HG03460 (cell line): ENCODE measurements at regions not wholly inside any gene's neighbourhood (a gene's known extent, or its start where the extent isn't known, plus 50 kb on each side); places are given as distances from the start of the nearest gene placed in this dataset.

ENCODE experiments used
- ATAC-seq: cut with Tn5 transposase; IDR thresholded peaks from one replicate; pipeline ENCODE4 v1.9.1; 2021; ENCODE audit not compliant: unreplicated experiment

DNA sequence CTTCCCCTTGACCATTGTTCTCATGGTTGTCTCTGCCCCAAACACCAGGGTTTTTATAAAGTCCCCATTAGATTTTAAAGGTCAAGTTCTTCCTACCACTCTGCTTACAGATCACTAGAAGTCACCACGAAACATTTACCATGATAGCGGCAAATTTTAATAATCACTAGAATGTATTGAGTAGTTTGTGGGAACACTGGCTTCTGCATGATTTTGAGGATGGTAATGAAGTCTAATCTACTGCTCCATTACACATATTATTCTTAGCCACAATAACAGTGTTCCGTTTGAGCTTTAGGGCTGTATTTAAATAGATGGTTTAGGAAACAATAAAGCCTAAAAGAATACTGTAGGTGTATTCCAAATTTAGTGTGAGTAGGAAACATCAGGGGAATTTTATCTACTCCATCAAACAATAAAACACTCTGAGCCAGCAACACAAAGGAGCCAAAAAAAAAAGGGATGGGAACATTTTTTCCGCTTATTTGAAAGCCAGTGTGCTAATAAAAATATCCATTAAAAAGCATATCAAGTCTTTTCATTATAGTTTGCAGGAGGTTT is 49.7 kb downstream of the KLF12 start:
- no peak for ATAC-seq

DNA sequence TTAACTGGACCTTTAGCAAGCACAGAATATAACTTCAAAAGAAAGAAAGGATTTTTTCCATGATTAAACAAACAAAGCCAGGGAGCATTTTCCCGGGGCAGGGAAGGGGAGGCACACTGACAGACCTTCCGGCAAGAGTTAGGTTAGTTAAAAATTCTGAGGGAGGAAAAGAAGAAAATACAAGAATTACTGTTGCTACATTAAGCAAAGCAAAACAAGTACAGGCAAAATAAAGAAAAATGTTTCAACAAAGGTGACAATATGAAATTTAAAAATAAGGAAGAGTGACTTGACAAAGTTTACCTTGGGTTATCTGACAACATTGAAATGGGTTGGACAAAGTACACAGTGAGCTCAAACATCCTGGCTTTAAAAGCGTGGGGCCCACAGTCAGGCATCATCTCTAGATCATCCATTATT is 51.5 kb downstream of the KLF12 start:
- no peak for ATAC-seq

DNA sequence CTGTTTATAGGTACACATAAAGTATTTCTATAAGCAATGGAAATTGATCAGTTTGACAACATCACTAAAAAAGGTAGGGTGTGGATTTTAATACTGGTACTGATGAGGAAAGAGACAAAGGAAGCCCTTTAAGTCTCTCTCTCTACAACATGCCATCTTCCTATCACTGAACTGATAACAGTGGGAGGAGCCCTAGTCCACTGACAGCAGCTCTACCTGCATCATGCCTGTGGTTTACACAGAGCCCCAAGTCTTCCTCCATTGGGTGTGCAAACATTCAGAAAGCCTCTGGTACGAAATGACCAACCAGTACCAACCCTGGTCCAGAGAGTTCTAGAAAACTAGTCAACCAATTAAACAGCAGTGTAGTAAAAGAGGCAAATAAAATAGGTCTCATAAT is 53.4 kb downstream of the KLF12 start:
- no peak for ATAC-seq

DNA sequence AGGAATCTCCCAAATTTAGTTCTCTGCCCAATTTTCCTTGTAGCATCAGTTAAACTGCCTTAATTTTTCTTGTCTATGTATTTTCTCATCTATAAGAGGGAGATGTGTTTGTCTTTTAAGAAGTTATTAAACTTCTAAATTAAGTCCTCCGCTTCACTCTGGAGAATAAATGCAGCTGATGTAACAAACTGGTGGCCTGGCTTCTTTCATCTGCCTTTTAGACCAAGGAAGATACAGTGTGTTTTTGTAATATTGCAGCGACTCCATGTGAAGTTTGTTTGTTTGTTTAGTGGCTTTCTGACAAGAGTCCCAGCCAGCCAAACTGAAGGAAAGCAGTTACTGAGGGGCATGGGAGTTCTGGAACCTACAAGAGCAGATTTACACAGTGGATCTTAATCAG is 56.4 kb downstream of the KLF12 start:
- ATAC-seq: no peak

DNA sequence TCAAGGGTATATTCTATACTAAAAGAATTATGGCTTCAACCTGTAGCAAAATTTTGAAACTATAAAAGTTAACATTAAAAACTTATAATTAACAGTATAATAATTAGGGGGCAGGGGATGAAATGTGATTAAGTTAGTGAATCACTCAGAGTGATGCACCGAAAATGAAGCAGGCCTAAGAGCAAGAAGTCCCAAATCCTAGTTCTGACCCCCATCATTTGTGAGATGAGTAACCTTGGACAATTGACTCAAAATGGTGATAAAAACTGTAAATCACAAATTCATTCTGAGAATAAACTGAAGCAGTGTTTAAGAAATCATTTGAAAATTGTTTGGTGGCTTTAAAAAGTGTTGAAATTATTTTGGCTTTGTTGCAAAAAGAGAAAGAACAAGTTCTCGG is 56.8 kb downstream of the KLF12 start:
- no peak for ATAC-seq

DNA sequence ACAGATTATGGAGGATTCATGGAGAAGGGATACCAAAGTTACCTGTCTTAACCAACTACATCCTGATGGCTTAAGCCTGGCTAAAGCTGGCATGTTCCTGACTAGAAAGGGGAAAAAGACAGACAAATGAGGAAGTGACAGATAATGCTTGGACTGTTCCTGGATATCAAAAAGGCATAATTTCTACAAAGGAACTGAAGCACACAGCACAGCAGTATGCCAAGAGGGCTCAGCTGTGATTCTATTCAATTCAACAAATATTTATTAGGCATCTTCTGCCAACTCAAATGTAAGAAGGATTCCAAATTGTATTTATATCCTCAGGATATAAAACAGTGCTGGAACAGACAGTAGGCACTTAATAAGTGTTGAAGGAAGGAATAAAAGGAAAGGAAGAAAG is 59.5 kb downstream of the KLF12 start:
- ATAC-seq: no peak

DNA sequence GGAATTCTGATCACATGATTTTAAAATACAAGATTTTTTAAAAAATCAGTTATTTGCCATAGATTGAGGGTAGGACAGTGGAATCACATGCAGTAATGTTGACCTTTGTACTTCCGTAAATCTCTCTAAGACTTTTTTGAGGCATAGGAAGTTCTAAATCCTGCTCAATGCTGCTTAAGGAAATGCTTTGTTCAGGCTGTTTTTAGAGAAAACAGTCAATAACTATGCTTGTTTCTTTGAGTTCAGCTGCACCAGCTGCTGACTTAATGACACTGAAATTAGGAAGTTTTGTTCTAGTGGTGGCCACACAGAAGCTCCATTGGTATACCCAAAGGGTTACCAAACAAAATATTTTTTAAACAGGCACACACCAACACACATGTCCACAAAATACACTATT is 60.9 kb downstream of the KLF12 start:
- ATAC-seq: no peak

DNA sequence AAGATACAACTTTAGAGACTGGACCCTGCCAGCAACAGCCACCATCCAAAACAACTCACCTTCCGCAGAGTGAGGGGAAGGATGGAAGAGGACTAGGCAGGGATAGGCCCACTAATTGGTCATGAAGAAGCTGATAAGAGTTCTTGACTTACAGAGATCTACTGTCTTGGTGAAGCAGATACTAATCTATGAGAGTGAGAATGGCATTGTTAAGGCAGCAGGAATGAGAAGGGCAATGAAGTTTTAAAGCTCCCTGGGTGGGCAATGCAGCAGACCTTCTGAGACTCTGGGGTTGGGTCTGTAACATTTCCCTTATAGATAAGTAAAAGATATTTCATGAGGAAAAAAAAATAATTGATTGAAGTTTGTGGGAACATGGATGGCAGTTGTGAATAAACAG is 63.7 kb downstream of the KLF12 start:
- ATAC-seq: no peak

DNA sequence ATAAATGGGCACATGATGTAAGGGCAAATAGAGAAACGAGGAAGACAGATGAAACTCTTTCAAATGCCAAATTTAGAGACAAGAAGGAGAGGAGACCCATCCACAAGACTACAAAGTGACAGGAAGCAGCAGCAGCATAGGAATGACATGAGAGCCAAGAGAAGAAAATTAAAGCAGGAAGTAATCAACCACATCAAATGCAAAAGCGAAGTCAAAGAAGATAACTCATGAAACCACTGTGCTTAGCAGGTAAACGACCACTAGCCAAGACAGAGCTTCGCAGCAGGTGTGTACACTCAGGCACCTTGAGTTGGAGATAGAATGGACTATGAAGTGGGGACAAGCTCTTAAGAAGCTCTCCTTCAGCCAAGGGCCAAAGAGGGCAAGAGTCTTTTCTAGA is 64.1 kb downstream of the KLF12 start:
- no peak for ATAC-seq

DNA sequence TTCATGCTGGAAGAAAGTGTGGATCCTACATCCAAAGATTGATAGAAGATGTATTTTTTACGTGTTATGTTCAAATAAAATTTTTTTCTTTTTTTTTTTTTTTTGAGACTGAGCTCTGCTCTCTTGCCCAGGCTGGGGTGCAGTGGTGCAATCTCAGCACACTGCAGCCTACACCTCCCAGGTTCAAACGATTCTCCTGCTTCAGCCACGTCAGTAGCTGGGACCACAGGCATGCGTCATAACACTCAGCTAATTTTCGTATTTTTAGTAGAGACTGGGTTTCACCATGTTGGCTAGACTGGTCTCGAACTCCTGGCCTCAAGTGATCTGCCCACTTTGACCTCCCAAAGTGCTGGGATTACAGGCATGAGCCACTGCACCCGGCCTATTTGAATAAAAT is 65.7 kb downstream of the KLF12 start:
- no peak for ATAC-seq

DNA sequence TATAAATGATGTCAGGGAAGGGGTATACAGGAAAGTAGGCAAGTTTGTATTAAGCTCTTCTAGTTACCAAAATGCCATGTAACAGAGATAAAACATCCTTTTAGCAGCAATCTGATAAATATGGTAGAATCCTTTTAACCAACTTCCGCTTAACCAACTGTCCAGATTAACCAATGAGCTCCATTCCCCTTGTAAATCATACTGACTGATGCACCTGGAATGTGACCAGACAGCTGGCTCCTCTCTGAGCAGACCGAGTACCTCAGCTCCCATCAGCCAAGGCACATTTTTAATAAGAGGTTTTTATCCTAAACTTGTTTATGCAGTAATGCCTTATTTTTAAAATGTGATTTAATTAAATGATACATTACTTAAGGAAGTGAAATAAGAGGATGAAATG is 66.4 kb downstream of the KLF12 start:
- ATAC-seq: no peak

DNA sequence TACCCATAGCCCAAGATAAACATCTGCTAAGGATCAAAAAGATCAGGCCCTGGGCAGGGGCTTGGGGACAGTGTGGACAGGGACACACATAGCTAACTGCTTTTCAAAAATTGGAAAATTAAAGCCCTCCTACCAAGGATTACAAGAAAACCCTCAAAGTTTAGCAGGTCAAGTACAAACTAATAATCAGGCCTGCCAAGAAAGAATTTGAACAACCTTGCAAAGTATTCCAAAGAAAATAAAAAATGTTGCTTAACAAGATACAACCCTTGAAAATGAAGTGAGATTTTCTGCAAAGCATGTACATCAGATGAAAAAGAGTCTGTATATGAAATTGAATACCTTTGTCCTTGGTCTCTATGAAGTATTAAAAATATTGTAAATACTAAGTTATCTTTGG is 67.3 kb downstream of the KLF12 start:
- ATAC-seq: no peak

DNA sequence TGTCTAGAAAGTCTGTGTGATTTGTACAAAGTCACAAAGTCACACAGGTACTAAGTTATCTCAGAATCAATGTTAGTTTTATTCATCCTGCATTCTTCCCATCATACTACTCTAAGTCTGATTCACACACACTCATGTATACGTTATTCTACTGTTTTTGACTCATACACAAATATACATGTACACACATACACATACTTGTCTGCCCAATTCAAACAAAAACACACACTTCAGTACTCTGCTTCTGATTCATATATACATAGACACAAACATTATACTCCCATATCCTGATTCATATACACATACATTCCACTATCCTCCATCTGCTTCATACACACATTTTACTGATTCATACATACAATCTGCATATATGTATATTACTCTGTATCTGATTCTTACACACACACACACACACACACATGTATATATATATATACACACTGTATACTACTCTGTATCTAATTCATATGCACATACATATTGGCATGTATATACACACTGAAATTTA is 69.3 kb downstream of the KLF12 start:
- ATAC-seq: no peak

DNA sequence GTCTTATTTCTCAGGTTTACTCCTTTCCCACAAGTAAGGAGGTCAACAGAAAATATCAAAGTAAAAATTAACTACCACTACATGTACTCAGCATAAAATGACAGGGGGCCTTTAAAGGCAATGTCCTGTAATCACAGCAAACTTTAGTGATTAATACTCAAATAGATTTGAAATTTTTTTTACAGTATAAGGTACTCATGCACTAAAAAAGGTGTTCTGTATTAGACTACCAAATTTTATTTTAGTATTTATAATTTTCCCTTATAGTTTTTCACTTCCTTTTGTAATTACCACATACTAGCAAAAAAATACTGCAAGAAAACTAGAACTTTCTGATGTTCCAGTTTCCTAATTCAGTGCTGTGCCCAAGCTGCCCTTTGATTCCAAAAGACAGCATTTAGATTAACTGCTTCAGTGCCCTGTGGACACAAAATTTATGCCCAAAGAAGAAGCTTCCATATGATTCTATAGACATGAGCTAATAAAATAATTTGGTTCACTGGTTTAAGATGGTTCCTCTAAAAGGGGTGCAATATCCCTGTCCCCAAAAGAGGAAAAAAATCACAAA is 70.6 kb downstream of the KLF12 start:
- ATAC-seq: no peak

DNA sequence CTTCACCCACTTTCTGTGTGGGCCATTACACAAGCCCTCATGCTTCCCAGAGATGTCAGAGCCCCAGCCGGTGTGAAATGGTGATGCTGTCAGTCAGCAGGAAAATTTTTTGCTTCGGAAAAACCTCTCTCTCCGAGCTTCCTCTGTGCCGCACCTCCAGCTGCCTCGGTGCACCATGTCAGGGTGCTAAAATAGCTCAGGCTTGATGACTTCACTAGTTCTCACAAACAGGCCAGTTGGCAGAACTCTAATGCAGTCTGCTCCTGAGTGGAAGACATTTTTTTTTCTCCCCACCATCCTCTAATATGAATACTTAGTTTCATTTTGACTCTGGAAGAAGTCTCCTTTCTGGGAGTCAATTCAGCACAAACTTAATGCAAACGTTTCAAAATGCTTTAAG is 71.3 kb downstream of the KLF12 start:
- peak; percentile 76 for ATAC-seq

DNA sequence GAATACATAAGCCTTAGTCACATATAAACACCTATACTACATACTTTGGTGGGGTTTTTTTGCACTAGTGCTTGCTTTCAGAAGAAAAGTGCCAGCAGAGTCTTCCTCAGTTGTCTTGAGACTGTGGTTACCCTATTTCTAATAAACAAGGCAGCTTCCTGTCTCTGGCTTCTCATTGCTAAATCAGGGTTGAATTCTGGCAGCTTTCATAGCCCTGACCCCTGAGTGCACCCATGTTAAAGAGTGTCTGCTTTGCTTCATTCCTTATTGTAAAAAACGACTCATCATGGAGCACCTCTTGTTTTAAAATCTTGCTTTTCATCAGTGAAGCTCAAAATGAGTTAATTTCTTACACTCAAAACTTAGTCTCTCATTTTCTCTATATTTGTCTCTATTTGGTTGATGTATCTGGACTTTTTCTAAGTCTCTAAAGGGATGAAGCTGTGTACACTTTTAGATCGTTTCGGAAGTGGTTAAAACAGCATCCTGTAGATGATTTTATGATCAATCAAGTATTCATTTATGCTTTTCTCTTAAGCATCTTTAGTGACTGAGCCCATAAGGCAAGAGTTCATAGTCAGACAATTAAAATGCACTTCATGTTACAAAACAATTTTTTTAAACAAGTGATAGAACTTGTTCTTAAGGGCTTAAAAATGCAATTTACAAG is 72.1 kb downstream of the KLF12 start:
- ATAC-seq: peak; percentile 76

DNA sequence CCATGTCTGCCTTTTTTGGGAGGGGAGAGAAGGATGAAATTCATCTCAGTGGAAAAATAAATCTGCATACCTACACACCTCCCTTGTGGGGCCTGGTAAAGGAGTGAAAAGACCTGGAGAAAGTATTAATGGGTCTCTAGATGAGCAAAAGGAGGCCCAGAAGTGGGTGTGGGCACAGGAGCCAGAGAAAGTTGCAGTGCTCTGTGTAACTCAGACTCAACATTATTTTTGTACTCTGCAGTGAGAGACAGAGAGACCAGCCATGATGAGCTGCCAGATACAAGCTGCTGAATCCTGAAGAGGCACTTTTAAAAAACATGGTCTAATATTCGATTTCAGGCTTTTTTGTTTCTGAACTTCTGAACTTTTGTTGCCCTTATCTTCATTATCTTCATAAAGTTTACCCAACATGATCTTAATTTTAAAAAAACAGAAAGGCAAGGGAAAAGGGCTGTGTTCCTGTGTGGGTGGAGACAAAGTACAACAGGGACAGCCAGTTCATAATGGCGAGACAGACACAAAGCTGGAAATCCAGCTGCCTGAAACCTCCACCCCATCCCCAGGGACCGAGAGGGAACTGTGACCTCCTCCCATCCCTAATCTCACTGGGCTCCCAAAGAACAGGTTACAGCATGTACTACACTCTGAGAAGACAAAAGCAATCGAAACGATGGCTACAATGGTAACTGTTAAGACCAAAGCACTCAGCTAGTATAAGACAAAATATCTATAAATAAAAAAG is 77.2 kb downstream of the KLF12 start:
- no peak for ATAC-seq

DNA sequence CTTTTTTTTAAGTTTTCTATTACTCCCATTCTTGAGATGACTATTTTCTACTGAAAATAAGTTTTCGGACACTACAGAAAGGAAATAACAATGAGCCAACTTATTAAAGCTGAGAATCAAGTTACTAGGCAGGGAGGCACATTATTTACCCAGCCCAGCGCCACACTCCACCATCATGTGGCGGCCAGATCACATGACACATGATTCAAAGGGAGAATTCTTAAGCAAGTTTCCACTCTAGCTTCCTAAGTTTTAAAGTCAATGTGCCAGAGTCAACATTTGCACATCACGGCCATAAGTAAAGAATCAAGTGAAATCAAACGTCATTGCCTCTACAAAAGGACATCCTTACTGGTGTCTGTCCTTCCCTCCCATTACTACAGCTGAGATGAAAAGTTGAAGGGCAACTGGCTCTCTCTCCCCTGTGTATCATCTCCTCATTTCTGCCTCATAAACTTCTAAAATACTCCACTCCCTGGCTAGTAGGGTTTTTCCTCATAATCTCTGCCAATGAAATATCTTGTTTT is 81.7 kb downstream of the KLF12 start:
- no peak for ATAC-seq

DNA sequence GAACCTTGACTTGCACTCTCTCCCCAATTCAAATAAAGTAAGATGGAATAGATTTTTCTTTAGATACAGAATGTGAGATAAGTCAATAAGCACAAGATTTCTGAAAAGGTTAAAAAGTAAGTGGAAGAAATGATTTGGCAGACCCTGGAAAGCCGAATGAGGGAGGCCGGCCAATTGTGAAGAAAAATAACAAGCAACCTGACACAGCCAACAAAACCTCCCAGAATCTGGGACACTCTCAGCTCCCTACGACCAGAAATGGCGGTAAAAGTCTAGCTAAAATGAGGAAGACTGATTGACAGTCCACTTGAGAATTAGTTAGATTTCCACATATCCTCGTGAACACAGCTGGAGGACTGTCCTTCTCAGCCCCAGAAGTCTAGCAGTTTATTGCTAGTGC is 85.4 kb downstream of the KLF12 start:
- ATAC-seq: no peak

DNA sequence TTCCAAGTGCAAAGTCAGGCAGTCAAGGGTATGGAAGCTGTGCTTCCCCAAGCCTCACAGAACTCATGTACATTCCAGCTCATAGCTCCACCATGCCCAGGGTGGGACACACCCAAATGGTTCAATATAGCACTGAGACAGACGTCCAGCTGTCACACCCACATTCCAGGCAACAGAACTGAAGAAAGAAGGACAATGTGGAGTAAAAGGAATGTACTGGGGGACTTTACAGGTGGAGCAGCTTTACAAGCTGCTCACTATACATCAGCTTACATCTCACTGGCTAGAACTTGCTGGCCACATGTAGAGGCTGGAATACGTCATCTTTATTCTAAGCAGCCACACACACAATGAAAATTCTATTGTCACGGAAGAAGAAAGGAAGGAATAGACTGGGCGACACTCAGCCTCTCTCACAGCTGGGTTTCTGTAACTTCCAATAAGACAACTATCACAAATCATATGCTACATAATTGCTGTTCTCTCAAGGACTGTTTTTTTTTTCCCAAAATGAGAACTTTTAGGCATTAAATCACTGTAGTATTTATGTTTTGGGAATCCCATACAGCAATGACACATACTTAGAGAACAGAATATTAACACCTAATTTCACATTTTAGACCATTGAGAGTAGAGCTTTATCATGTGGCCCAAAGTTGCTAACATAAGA is 86.1 kb downstream of the KLF12 start:
- no peak for ATAC-seq

DNA sequence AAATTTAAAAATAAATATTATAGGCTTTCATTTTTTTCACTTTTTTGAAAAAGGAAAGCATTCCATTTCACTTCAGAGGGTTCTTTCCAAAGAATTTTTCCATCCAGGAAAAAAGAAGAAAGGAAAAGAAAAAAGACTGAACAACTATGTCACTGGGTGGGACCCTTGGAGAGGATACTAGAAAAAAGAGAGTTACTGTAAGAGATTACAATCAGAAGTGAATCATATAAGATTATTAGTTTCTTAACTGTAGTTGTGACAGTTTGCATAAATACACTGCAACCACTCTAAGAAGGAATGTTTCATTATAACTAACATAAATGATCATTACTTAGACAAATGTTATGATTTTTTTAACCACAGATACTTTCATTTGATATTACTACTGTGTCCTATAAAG is 87.8 kb downstream of the KLF12 start:
- ATAC-seq: no peak
